ENCODE measurements at regions not wholly inside any gene's neighbourhood (a gene's known extent, or its start where the extent isn't known, plus 50 kb on each side); places are given as distances from the start of the nearest gene placed in this dataset.

DNA sequence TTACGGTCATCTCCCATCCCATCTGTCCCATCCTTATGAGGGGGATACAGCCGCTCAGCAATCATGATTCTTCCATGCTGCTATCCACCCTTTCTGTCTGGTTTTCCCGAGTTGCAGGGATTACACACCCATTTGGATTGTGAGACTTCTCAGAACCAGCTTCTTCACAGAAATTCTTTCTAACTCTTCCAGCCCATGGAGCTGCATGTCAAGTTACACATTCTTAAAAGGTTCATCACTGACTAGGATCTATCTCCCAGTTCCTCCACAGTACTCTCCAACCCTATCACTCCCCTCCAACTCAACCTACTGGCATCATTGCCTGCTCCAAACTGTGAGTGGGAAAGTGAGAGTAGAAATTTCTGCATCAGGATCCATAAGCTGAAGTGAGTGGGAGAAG lies 558.2 kb upstream of the TNP1 start:
- TF ChIP-seq CTCF (conservative IDR thresholded peaks at IDR 0.05; ENCODE audit: low read length) (no peak), EZH2phosphoT487 (IDR thresholded peaks at IDR 0.05; ENCODE audit: borderline replicate concordance, low read depth, low read length) (no peak)
